HG02642 (cell line): ENCODE measurements at regions not wholly inside any gene's neighbourhood (a gene's known extent, or its start where the extent isn't known, plus 50 kb on each side); places are given as distances from the start of the nearest gene placed in this dataset.
"Not testable (repeated sequence)": the region's sequence is repeated elsewhere in the genome, so short reads cannot be mapped to it uniquely, and the experiment has no call there.

Experiments
- ATAC-seq: cut with Tn5 transposase; IDR thresholded peaks from one replicate; pipeline ENCODE4 v1.9.1; 2021; ENCODE audit warnings: mild to moderate bottlenecking; ENCODE audit not compliant: unreplicated experiment, poor library complexity

DNA sequence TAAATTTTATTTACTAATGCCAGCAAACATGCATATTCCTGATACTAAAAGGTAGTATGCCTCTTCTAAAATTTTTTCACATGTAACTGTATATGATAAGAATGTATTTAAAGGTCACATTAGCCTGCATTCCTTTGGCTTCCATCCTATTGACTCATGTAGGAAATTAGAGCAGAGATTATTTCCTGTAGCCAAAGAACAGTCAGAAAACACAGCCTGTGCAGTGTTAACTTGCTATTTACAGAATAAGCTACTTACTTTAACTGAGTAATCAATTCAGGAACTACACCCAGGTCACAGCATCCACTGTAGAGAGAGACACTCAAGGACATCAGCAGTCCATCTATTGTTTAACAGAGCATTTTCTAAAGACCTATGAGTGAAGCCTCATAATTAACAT, 154.5 kb upstream of the ADGRL4 start:
- no peak for ATAC-seq

DNA sequence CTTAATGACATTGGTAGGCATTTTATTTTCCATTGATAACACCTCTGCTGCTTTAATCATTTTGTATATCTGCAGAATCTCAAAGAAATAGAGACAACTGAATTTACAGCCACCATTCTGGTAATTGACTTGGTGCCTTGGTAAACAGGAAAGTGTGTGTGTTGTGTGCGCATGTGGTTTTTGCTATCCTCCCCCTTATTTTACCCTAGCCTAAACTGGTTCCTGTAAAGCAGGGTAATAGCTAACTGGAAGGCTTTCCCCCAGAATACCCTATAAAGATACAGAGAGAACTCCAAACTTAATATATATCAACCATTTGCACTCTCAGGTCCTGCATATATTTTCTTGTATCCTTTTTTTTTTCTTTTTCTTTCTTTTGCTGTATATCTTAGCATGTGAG, 149.5 kb upstream of the ADGRL4 start:
- ATAC-seq: no peak

DNA sequence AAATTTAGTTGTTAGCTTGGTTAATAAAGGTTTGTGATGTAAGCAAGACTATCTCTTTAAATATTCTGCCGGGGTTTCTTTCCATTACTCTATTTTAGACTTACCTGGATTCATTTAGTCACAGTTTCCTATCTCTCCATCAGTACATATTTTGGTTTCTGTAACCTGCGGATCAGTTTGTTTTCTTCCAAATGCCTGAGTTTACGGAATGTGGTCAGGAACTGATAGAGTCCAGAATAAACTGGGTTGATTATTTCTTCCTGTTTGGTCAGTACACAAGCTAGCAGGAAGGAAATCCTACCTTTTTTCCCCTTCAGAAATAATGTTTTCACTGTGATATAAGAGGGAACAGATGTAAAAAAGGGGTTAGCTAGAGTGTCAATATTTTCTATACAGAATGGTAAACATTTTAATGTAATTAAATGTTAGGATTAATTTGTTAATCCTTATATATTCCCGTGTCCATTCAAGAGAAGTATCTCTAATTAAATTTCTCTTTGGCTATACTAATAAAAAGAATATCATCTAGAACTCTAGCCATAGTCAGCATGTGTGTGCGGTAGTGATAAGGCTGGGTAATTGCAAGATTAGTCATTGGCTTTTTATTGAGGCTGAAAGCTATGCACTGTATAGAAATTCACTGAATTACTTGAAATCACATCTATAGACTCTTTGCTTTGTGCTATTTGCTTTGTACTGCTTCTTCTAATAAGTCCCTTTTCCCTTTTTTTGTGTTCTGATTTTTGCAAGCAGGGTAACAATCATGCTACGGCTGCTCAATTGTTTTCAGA, 144.7 kb upstream of the ADGRL4 start:
- no peak for ATAC-seq

DNA sequence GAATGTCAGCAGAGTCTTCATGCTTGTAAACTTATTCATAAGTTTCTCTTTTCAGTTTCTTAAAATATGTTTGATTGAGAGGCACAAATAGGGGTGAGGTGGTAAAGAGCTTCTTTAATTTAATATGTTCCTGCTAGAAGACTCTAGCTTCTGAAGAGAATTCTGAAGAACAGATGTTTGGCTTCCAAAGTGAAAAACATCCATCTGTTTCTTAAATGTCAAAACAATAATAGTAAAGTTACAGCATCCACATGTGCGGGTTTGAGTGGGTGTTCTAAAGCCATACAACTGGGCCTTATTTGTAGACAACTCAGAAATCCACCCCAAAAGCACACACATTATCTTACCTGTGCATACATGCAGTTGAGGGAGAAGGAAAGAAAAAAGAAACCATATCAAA, 144.0 kb upstream of the ADGRL4 start:
- no peak for ATAC-seq

DNA sequence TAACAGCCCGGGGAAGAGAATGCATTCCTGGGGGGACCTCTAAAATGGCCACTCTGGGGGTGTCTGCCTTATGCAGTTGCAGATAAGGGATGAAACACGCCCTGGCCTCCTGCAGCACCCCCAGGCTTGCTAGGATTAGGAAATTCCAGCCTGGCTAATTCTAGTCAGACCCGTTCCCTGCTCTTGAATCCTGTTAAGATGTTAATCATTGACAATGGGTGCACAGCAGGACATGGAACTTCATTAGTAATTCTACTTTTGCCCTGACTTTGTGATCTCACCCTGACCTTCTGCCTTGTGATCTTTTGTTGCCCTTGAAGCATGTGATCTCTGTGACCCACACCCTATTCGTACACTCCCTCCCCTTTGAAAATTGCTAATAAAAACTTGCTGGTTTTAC, 131.7 kb upstream of the ADGRL4 start:
- ATAC-seq: not testable (repeated sequence)

DNA sequence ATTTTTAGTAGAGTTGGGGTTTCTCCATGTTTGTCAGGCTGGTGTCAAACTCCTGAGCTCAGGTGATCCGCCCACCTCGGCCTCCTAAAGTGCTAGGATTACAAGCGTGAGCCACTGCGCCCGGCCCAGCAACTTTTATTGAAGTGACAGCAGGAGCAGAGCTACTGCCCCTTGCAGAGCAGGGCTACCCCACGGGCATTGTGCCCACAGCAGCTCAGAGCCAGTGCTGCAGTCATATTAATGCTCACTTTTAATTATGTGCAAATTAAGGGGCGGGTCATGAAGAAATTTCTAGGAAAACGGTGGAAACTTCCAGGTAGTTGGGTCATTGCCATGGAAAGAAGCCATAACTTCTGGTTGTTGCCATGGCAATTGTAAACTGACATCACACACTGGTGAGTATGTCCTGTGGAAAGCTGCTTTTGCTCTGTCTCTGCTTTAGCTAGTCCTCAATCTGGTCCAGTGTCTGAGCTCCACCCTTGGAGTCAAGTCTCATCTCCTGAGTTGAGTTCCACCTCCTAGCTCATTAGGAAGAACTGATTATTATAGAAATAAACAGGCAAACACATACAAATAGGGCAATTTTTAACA, 127.3 kb upstream of the ADGRL4 start:
- no peak for ATAC-seq

DNA sequence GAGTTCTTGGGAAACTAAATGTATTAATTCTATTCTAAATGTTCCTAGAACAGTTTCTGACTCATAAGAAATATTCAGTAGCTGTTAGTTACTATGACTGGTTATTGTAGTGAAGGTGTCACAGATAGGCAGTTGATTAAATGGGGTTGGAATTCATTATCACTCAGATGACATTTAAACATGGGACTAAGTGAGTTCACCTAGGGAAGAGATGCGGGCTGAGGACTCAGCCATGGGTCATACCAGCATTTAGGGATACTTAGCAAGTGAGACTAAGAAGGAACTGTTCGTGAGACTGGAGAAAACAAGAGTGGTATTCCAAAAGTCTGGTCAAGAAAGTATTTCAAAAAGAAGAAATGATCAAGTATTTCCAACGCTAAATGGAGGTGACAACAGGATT, 125.1 kb upstream of the ADGRL4 start:
- ATAC-seq: no peak

DNA sequence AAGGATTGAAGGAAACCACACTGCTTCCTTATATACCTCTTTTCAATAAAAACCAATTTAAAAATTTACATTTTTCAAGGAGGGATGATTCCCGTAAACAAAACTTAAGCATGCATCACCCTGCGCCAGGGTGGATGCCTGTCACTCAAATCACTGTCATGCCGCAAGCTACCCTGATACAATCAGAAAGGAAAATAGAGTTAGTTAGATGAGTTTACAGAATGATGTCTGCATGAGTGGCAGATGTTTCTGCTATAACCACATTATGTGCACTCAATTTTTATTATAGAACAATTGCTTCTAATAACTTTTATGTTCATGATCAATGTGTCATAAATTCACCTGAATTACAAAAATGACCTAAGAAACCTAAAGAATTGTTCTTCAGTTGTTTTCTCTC, 123.4 kb upstream of the ADGRL4 start:
- ATAC-seq: no peak

DNA sequence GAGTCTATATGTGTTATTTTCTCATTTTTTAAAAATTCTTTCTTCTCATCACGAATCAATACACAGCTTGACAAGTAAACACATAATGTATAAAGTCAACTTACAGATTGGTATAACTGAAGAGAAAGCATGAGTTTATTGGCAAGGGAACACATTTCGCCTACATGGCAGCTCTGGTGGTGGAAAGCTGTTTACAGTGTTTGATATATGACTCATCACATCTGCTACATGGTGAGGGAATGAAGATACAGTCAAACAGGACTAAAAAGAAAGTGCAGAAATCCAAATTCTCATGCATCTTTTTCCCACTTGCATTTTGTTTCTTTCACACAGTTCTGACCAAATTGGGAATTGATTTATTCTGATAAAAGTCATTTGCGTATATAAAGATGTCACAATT, 122.2 kb upstream of the ADGRL4 start:
- no peak for ATAC-seq

DNA sequence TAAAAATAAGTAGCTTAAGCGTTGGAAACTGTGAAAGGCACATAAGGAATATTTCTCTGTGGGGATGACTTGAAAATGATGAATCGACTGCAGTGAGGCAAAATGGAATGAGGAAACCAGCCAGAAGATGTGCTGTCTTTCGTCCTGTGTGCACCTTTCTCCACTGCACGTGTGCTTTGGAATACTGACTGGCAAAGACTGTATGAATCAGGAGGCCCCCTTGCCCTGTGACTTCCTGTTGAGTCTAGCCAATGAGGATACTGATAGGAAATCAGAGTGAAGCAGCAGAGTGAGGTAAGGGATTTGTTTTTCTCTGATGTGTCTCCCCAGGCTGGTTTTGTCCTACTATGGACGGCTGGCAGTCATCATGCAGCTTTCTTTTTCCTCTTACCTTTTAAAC, 118.2 kb upstream of the ADGRL4 start:
- no peak for ATAC-seq

DNA sequence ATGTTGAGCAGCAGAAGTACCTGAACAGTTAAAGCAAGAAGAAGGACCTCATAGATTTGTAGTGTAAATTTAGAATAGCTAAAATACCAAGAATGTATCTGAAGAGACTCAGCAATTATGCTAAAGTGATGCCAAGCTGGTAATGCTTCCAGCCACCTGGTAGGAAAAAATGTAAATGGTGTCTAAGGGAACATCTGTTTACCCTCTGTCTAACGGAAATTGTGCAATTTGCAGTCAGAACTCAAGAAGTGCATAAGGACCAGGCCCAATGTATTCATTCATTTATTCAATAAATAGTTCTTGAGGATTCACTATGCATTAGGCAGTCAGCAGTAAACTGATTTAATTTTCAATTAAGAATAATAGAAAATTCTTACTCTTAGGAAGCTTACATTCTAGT, 116.0 kb upstream of the ADGRL4 start:
- ATAC-seq: no peak

DNA sequence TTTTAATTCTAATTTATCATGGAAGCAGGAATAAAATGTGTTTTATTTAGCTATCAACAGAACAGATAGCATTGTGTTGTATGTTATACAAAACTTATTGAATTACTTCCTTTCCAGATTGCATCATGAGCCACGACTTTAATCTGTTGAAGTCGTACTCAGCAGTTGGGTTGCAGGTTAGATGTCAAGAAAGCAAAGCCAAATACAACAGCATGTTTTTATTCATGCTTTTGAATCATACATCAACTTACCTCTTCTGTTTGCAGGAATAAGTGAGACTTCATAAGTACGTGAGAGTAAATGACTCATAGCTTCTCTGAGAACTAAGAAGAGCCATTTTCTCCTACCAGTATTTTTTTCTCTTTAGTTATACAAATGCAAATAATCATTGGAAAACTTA, 110.8 kb upstream of the ADGRL4 start:
- no peak for ATAC-seq

DNA sequence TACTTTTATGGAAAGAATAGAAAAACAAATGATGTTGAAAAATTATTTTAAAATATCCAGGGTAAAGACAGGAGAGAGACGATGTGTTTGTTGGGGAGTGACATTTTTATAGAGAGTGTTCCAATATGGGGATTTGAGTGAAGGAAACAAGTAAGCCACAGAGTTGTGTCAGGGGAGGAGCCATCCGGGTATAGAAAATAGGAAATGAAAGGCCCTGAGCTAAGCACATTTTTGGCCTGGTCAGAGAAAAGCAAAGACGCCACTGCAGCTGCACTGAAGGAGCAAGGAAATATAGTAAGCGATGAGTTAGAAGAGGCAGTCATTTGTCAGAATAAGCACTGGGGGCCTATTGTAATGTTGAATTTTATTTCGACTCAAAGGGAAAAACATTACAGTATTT, 107.3 kb upstream of the ADGRL4 start:
- no peak for ATAC-seq

DNA sequence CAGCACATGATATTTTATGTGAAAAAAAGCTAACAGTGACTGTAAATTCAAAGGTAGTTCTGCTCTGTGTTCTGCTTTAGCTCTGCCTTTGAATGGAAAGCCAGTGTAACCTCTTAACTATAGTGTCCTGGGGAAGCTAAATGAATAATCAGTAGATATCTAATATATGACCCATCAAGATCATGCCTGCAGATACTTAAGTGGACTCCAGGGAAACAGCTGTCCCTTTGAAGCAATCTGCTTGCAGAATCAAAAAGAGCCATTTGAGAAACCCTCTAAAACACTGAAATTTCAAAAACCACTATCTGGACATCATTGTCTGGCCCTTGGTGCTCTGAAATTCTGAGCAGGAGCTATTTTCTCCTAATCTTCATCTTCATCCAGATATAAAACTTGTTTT, 104.2 kb upstream of the ADGRL4 start:
- ATAC-seq: no peak

DNA sequence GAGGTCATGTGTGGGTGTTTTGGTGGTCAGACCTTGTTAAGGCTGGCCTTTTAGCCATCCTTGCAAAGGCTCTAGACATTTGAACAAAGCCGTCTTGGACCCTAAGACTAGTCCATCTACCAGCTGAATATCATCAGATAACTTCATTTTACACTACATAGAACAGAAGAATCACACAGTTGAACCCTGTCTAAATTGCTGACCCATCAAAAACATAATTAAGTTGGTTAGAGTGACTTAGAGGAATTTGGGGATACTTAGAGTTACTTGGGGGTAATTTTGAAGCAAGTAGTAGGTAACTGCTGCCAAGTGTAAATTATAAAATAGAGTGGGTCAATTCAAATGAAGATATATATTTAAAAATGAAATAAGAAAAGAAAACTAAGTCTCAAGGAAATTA, 102.9 kb upstream of the ADGRL4 start:
- no peak for ATAC-seq

DNA sequence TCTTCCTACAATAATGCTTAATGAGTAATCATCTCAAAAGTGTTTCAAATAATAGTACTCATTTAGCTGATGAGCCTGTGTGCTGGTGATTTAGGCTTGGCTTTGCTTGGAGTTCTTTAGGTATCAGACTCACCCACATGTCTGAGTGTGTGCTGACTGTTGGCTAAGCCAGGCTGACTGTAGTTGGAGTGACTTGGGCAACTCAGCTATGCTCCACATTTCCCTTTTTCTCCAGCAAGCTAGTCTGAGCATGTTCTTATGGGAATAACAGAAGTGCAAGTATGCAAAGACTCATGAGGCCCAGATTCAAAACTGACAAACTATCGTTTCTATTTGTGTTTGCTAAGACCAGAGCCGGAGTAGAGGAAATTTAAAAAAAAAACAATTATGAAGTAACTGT, 99.0 kb upstream of the ADGRL4 start:
- ATAC-seq: no peak

DNA sequence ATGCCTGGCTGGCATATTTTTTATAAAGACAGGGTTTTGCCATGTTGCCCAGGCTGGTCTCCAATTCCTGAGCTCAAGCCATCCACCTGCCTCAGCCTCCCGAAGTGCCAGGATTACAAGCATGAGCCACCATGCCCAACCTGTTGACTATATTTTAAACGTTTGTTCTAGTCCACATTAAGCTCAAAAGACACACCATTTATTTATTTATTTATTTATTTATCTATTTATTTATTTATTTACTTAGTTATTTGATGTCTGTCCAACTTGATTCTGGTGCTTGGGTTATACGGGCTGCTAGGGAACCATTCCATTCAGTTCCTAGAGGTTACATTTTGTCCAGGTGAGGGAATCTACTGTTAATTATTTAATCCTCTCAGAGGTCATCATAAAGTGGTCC, 98.1 kb upstream of the ADGRL4 start:
- no peak for ATAC-seq

DNA sequence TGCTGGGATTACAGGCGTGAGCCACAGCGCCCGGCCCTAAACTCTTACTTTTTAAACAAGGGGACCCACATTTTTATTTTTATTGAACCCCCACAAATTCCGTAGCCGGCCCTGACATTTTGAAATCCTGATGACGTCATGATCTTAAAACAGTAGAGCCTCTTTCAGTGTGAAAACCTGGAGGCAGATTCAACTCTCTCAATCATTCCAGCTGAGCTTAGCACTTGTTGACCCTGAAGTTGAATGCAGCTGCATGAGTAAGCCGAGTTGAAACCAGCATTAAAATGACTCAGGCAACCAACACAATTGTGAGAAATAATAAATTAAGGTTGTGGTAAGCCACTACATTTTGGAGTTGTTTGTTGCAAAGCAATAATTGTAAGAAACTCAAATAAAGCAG, 93.9 kb upstream of the ADGRL4 start:
- ATAC-seq: no peak

DNA sequence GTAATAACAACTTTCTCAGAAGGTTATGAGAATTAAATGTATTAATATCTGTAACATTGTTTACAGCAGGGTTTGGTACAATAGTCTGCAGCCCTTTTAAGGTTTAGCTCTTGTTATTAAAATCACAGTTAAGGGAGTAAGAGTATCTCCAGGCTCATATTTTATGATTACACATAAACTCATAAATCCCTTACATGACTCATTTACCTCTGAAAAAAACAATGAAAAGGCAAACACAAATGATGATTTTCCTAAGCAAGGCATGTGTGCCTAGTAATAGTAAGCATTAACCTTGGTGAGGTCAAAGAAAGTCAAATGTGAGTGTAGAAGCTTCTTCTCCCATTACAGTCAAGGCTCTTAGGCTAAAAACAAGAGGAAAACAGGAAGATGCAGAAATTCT, 84.5 kb upstream of the ADGRL4 start:
- ATAC-seq: no peak

DNA sequence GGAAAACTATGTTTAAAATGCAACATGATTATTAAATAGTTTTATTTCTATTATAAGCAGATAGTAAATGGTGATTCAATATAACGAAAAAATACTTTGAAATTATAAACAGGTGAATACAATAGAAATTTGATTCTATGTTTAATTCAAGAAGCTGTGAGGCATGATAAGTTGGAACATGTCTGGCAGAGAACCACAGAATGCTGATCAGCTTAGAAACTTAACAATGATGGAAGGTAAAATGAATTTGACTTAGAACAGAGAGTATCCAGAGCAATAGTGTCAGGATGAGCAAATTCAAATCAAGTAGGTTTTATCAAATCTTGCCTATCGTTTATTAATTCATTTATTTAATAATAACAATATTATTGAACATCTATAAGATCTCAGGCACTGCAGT, 83.4 kb upstream of the ADGRL4 start:
- ATAC-seq: no peak

DNA sequence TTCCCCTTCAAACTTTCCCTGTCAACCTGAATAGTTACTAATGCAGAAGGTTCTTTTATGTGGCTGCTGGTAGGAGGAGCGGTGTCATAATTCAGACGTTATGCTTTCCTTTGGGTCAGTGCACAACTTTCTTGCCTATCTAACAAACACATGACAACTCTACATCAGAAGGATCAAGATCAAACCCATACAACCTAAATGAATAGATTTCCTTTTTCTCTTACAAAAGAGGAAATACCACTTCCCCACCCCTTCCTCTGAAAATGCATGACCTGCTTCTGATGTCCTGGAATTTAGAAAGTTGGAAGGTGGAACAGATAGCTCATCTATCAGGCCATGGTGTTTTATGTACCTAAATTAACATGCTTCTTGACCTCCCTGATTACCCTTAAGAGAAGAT, 75.7 kb upstream of the ADGRL4 start:
- ATAC-seq: no peak

DNA sequence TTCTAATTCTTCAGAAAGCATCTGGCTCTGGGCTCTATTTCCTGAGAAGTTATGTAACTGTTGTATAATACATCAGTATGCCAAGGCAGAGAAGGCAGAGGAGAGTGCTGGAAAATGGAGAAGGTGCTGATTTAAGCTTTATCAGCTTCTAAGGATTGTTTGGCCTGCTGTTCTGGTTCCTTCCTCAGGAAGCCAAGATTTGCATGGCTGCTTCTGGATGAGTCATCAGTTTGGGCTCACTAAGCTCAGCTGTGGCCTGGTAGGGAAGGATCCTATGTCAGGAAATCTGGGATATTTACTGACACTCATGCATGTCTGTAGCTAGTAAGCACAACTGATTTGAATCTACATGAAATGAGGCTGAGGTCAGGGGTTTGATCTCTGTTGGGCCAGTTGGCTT, 73.2 kb upstream of the ADGRL4 start:
- ATAC-seq: no peak
